ENCODE measurements at regions not wholly inside any gene's neighbourhood (a gene's known extent, or its start where the extent isn't known, plus 50 kb on each side); places are given as distances from the start of the nearest gene placed in this dataset.

DNA sequence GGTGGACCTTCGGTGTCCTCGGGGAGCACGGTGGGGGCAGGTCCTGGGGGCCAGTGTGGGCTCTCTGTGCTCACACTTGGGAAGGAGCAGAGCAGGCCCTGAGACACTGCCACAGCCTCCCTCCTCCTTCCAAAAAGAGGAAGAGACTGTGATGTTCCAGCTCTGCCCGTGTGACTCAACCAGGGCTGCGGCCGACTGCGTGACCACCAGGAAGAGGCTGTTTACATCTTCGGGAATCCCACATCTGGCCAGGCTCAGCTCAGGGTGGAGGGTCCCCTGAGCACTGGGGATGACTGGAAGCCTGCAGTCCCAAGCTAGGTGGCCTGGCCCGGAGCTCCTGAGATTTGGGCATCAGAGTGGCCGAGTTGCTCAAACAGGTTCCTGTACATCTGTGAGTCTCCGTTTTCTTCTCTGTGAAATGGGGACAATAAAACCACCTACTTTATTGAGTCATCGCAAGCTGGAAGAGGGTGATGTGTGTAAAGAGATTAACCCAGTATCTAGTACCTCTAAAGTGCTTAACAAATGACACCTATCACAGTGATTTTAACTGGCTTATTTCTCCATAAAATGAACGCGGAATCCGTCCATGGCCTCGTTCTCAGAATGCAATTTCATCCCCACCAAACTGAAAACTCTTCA is 242.1 kb downstream of the DLL1 start:
- Histone ChIP-seq H3K4me3 (ENCODE audit: low read depth, low read length) (no peak overlapping the region), H3K27me3 (ENCODE audit: insufficient read depth, low read depth, severe bottlenecking) (no peaks in the 10 kb centered on the region), H3K36me3 (no peaks in the 10 kb centered on the region), H3K27ac (no peak overlapping the region), H3K9me3 (ENCODE audit: severe bottlenecking) (no peaks in the 10 kb centered on the region)
- DNase-seq = no peak
- TF ChIP-seq, protein P1, sequence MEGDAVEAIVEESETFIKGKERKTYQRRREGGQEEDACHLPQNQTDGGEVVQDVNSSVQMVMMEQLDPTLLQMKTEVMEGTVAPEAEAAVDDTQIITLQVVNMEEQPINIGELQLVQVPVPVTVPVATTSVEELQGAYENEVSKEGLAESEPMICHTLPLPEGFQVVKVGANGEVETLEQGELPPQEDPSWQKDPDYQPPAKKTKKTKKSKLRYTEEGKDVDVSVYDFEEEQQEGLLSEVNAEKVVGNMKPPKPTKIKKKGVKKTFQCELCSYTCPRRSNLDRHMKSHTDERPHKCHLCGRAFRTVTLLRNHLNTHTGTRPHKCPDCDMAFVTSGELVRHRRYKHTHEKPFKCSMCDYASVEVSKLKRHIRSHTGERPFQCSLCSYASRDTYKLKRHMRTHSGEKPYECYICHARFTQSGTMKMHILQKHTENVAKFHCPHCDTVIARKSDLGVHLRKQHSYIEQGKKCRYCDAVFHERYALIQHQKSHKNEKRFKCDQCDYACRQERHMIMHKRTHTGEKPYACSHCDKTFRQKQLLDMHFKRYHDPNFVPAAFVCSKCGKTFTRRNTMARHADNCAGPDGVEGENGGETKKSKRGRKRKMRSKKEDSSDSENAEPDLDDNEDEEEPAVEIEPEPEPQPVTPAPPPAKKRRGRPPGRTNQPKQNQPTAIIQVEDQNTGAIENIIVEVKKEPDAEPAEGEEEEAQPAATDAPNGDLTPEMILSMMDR (IDR thresholded peaks at IDR 0.05; ENCODE audit: low read depth, low read length) = no peak

GRCh38 chr6:170047823-170048222 is 243.1 kb downstream of the DLL1 start:
- Histone ChIP-seq H3K27ac (no peak overlapping the region), H3K4me3 (ENCODE audit: low read depth, low read length) (no peak overlapping the region), H3K36me3 (no peaks in the 10 kb centered on the region), H3K9me3 (ENCODE audit: severe bottlenecking) (no peaks in the 10 kb centered on the region), H3K27me3 (ENCODE audit: insufficient read depth, low read depth, severe bottlenecking) (no peaks in the 10 kb centered on the region)
- no peak for DNase-seq
- TF ChIP-seq, protein P1 (IDR thresholded peaks at IDR 0.05; ENCODE audit: low read depth, low read length) = no peak

GRCh38 chr6:170046791-170047626 is 243.9 kb downstream of the DLL1 start:
- Histone ChIP-seq H3K36me3 (no peaks in the 10 kb centered on the region), H3K27me3 (ENCODE audit: insufficient read depth, low read depth, severe bottlenecking) (no peaks in the 10 kb centered on the region), H3K9me3 (ENCODE audit: severe bottlenecking) (no peaks in the 10 kb centered on the region), H3K27ac (no peak overlapping the region), H3K4me3 (ENCODE audit: low read depth, low read length) (no peak overlapping the region)
- TF ChIP-seq, protein P1 (IDR thresholded peaks at IDR 0.05; ENCODE audit: low read depth, low read length) = no peak
- DNase-seq = no peak

GRCh38 chr6:170045981-170046667 is 244.8 kb downstream of the DLL1 start:
- Histone ChIP-seq H3K36me3 (no peaks in the 10 kb centered on the region), H3K27me3 (ENCODE audit: insufficient read depth, low read depth, severe bottlenecking) (no peaks in the 10 kb centered on the region), H3K9me3 (ENCODE audit: severe bottlenecking) (no peaks in the 10 kb centered on the region), H3K4me3 (ENCODE audit: low read depth, low read length) (no peak overlapping the region), H3K27ac (no peak overlapping the region)
- no peak for DNase-seq
- TF ChIP-seq, protein P1 (IDR thresholded peaks at IDR 0.05; ENCODE audit: low read depth, low read length) = no peak

DNA sequence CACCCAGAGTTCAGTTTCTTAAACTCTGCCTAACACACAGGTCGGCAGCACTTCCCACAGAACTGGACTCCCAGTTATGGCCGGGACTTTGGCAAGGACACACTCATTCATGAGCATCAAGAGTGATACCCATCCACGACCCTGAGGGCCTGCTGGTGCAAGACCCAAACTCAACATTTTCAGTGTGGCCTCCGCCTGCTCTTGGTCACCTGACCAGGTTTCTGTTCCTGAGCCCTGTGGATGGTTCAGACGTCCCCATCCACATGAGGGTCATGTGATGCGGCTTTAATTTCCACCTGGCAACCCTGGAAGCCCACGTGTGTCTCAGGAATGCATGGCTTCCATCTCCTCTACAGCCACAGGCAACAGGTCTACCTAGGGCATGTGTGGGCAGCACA is 245.3 kb downstream of the DLL1 start:
- Histone ChIP-seq H3K27me3 (ENCODE audit: insufficient read depth, low read depth, severe bottlenecking) (no peaks in the 10 kb centered on the region), H3K4me3 (ENCODE audit: low read depth, low read length) (no peak overlapping the region), H3K9me3 (ENCODE audit: severe bottlenecking) (no peaks in the 10 kb centered on the region), H3K27ac (no peak overlapping the region), H3K36me3 (no peaks in the 10 kb centered on the region)
- TF ChIP-seq, protein P1 (IDR thresholded peaks at IDR 0.05; ENCODE audit: low read depth, low read length) = no peak
- no peak for DNase-seq
